Epidermal melanocyte (primary cell): ENCODE measurements at regions not wholly inside any gene's neighbourhood (a gene's known extent, or its start where the extent isn't known, plus 50 kb on each side); places are given as distances from the start of the nearest gene placed in this dataset.

Experiments used
- DNase-seq: peaks from one replicate; pipeline ENCODE4 v3.0.0; 2011; ENCODE audit warnings: low spot score; ENCODE audit not compliant: insufficient read length

DNA sequence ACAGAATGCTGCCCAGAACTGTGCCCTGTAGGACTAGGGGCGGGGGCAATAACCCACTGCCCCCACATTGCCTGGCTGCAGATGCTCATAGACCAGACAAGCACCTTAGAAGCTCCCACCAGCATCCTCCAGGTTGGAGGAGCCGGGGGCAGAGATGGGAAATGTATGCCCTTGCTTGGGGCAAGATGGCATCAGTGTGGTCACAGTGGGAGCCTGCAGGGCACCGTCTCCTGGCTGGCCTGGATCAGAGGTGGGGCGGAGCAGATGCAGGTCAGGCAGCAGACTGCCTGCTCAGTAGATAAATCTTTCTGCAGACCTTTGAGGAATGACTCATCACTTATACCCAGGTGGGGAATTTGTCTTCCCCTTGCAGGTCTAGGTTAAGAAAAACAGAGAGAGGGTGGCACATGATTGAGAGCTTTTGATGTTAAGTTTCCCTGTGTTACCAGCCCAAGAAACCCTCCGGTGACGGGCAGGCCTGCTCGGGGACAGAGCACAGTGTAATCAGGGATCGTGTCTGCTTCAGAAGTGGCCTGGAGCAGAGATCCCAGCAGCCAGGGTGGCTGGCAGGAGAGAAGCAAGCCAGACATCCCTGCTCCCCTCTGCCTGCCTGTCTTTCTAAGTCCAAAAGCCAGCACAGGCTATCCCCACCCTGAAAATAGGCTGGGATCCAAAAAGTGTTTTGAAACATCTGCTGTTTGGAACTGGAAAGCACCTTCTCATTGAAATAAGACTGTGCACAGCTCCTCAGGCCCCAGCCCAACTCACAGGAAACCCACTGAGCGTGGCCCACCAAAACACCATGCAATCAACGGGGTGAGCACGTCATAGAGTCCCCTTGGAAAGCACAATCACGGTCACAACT is 50.7 kb upstream of the RPL38 start:
- DNase-seq, result no peak

DNA sequence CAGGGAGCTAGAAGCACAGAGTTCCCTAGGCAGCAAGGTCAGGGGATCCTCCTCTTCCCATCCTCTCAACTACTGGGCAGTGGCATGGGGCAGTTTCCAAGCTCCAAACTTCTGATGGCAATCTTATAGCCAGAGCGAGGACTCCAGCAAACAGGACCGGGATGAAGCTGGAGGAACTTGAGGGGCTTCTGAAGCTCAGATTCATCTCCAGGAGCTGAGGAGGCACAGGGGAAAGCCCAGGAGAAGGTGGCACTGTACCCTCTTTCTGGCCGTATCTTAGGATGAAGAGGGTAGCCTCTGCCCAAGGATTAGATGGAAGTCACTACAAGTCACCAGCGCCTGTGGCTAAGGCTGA is 50.0 kb upstream of the RPL38 start:
- no peak for DNase-seq
